ENCODE measurements at regions not wholly inside any gene's neighbourhood (a gene's known extent, or its start where the extent isn't known, plus 50 kb on each side); places are given as distances from the start of the nearest gene placed in this dataset.

- TF ChIP-seq CTCF (conservative IDR thresholded peaks at IDR 0.05): no peak
- Mint-ChIP-seq H3K27ac (no peak overlapping the region), H3K4me1 (ENCODE audit: unreplicated experiment) (peaks cover 19% of the 10 kb centered on the region), H3K9me3 (no peaks in the 10 kb centered on the region), H3K4me3 (no peak overlapping the region), H3K36me3 (peaks cover 38% of the 10 kb centered on the region), H3K27me3 (no peaks in the 10 kb centered on the region)
- DNase-seq (ENCODE audit: extremely low spot score, unreplicated experiment): no peak
These were observed 165.6 kb downstream of the SIPA1L2 start for GRCh38 chr1:232464325-232464724.

DNA sequence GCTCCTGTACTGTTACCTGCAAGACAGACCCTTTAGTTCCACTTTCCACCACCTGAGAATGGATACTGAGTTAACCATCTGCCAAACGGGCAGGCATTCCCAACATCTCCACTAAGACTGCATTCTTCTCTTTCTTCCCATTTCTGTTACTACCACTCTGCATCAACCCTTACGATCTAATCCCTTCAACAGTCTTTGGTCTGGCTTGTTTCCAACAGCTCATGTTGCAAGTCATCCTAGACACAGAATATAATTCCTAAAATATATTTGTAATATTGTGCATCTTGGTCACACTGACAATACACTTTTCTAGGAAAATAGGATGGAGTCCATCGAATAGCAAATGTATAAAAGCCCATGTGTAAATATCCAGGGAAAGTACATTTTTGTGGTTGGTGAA lies 166.7 kb downstream of the SIPA1L2 start:
- DNase-seq (ENCODE audit: extremely low spot score, unreplicated experiment): no peak
- peaks cover 19% of the 10 kb centered on the region for H3K4me1 Mint-ChIP-seq (ENCODE audit: unreplicated experiment)
- no peak overlapping the region for H3K27ac Mint-ChIP-seq
- H3K36me3 Mint-ChIP-seq: peaks cover 38% of the 10 kb centered on the region
- H3K9me3 Mint-ChIP-seq: no peaks in the 10 kb centered on the region
- H3K27me3 Mint-ChIP-seq: no peaks in the 10 kb centered on the region
- no peak for TF ChIP-seq CTCF (conservative IDR thresholded peaks at IDR 0.05)
- no peak overlapping the region for H3K4me3 Mint-ChIP-seq

DNA sequence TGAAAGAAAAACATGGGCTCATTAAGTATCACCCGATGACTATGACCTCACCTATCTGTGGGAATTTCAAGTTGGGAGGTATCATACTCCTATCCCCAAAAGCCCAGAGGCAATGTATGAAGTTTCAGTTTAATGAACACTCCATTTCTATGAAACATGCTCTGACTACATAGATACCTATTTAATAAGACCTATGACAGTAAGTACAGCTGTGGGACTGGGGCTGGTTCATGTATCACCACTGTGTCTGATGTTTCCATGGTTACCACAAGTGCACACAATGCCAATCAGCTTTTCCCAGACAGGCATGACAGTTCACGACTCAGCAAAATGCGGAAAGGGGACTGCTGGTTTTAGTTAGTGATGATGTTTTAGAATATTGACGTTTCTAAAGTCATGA lies 167.7 kb downstream of the SIPA1L2 start:
- Mint-ChIP-seq H3K27ac (peak overlapping the region; percentile 16), H3K9me3 (no peaks in the 10 kb centered on the region), H3K4me1 (ENCODE audit: unreplicated experiment) (peaks cover 23% of the 10 kb centered on the region), H3K36me3 (peaks cover 33% of the 10 kb centered on the region), H3K4me3 (no peak overlapping the region), H3K27me3 (no peaks in the 10 kb centered on the region)
- TF ChIP-seq CTCF (conservative IDR thresholded peaks at IDR 0.05): no peak
- DNase-seq (ENCODE audit: extremely low spot score, unreplicated experiment): no peak

DNA sequence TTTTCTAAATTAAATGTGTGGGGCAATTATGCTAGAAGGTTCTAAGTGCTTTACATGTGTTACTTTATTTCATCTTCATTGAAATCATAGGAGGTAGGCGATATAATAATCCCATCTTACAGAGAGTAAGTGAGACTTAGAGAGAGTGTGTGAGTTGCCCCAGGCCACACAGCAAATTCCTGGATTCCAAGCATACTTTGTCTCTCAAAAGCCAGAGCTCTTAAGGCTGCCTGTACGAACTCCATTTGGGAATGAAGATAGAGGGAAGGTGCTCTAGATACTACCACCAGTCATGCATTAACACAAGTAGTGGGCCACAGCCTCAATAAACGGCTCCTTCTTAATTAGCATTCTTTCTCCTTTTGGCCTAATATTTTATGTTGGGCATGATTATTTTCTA lies 170.1 kb downstream of the SIPA1L2 start:
- peaks cover 28% of the 10 kb centered on the region for H3K36me3 Mint-ChIP-seq

GRCh38 chr1:232459087-232459486 lies 170.8 kb downstream of the SIPA1L2 start:
- H3K27ac Mint-ChIP-seq: no peak overlapping the region

More for the DNA sequence above, 170.1 kb downstream of the SIPA1L2 start:
- Mint-ChIP-seq H3K27ac (no peak overlapping the region), H3K4me3 (no peak overlapping the region), H3K4me1 (ENCODE audit: unreplicated experiment) (peaks cover 30% of the 10 kb centered on the region), H3K27me3 (no peaks in the 10 kb centered on the region), H3K9me3 (no peaks in the 10 kb centered on the region)
- no peak for TF ChIP-seq CTCF (conservative IDR thresholded peaks at IDR 0.05)
- no peak for DNase-seq (ENCODE audit: extremely low spot score, unreplicated experiment)

More at GRCh38 chr1:232459087-232459486, 170.8 kb downstream of the SIPA1L2 start:
- no peak for TF ChIP-seq CTCF (conservative IDR thresholded peaks at IDR 0.05)
- Mint-ChIP-seq H3K9me3 (no peaks in the 10 kb centered on the region), H3K4me3 (no peak overlapping the region), H3K36me3 (peaks cover 24% of the 10 kb centered on the region), H3K4me1 (ENCODE audit: unreplicated experiment) (peaks cover 29% of the 10 kb centered on the region), H3K27me3 (no peaks in the 10 kb centered on the region)
- DNase-seq (ENCODE audit: extremely low spot score, unreplicated experiment): no peak
